ENCODE measurements at regions not wholly inside any gene's neighbourhood (a gene's known extent, or its start where the extent isn't known, plus 50 kb on each side); places are given as distances from the start of the nearest gene placed in this dataset.
A peak's percentile ranks its signal among the peaks of the same experiment; 100 is the strongest.

GRCh38 chr12:22396735-22397134 lies 62.2 kb upstream of the ST8SIA1 start:
- no peak overlapping the region for H3K9ac ChIP-seq (ENCODE audit: insufficient read depth, low read length, poor library complexity, severe bottlenecking)
- no peak overlapping the region for H3K4me3 ChIP-seq (replicated peaks in 1 of 3; ENCODE audit: low read depth in 2 of 3, low read length in 3 of 3)
- Mint-ChIP-seq H3K9me3 (peaks cover 12 to 25% (median 19%) of the 10 kb centered on the region in 7 donors), H3K27me3 (ENCODE audit: low read depth in 3 of 3) (no peaks in the 10 kb centered on the region), H3K4me3 (no peak overlapping the region), H3K4me1 (peaks cover 22% of the 10 kb centered on the region), H3K27ac (peak overlapping the region in 1 of 7 donors; percentile 33), H3K36me3 (peaks cover 2 to 3% of the 10 kb centered on the region in 2 donors)
- intact Hi-C loops (cut with micrococcal nuclease), result no loop called here
- peak overlapping the region; percentile 43 for H2AFZ ChIP-seq (ENCODE audit: insufficient read depth, low read depth, low read length, poor library complexity, severe bottlenecking)
- no peak overlapping the region for H3K4me2 ChIP-seq (replicated peaks; ENCODE audit: extremely low read depth, low read length, poor library complexity, severe bottlenecking)
- H3K27ac ChIP-seq (ENCODE audit: low read depth in 1 of 2, low read length in 2 of 2), result no peak overlapping the region
- no peaks in the 10 kb centered on the region for H4K20me1 ChIP-seq (ENCODE audit: insufficient read depth, low read length)
- no peaks in the 10 kb centered on the region for H3K36me3 ChIP-seq (replicated peaks in 1 of 2; ENCODE audit: control insufficient read depth in 1 of 2, insufficient read depth in 2 of 2, low read length in 2 of 2)
- H3K4me1 ChIP-seq (ENCODE audit: control insufficient read depth in 1 of 2, insufficient read depth in 2 of 2, low read length in 2 of 2), result peaks cover 18 to 29% of the 10 kb centered on the region in 2 donors
- no peaks in the 10 kb centered on the region for H3K79me2 ChIP-seq (ENCODE audit: insufficient read depth, low read length)
- no peak for DNase-seq
- H3K27me3 ChIP-seq (ENCODE audit: control insufficient read depth in 2 of 2, insufficient read depth in 2 of 2, low read length in 2 of 2), result no peaks in the 10 kb centered on the region
- no peak for TF ChIP-seq CTCF (IDR thresholded peaks at IDR 0.05)
- H3K9me3 ChIP-seq (replicated peaks in 1 of 2; ENCODE audit: control insufficient read depth in 1 of 2, insufficient read depth in 1 of 2, low read length in 2 of 2), result peaks cover 9 to 10% of the 10 kb centered on the region in 2 donors

GRCh38 chr12:22396253-22396652 lies 61.7 kb upstream of the ST8SIA1 start:
- H3K4me3 Mint-ChIP-seq, result no peak overlapping the region
- H3K4me1 Mint-ChIP-seq, result peaks cover 22% of the 10 kb centered on the region
- Histone ChIP-seq H2AFZ (ENCODE audit: insufficient read depth, low read depth, low read length, poor library complexity, severe bottlenecking) (peak overlapping the region; percentile 43), H3K9ac (ENCODE audit: insufficient read depth, low read length, poor library complexity, severe bottlenecking) (no peak overlapping the region), H3K79me2 (ENCODE audit: insufficient read depth, low read length) (no peaks in the 10 kb centered on the region), H3K4me2 (replicated peaks; ENCODE audit: extremely low read depth, low read length, poor library complexity, severe bottlenecking) (no peak overlapping the region), H3K9me3 (replicated peaks in 1 of 2; ENCODE audit: control insufficient read depth in 1 of 2, insufficient read depth in 1 of 2, low read length in 2 of 2) (peaks cover 9 to 10% of the 10 kb centered on the region in 2 donors), H3K36me3 (replicated peaks in 1 of 2; ENCODE audit: control insufficient read depth in 1 of 2, insufficient read depth in 2 of 2, low read length in 2 of 2) (no peaks in the 10 kb centered on the region), H4K20me1 (ENCODE audit: insufficient read depth, low read length) (no peaks in the 10 kb centered on the region), H3K27ac (ENCODE audit: low read depth in 1 of 2, low read length in 2 of 2) (no peak overlapping the region), H3K27me3 (ENCODE audit: control insufficient read depth in 2 of 2, insufficient read depth in 2 of 2, low read length in 2 of 2) (no peaks in the 10 kb centered on the region), H3K4me1 (ENCODE audit: control insufficient read depth in 1 of 2, insufficient read depth in 2 of 2, low read length in 2 of 2) (peaks cover 18 to 29% of the 10 kb centered on the region in 2 donors), H3K4me3 (replicated peaks in 1 of 3; ENCODE audit: low read depth in 2 of 3, low read length in 3 of 3) (no peak overlapping the region)
- H3K27ac Mint-ChIP-seq, result peak overlapping the region in 1 of 7 donors; percentile 46
- intact Hi-C loops (cut with micrococcal nuclease), result no loop called here
- H3K36me3 Mint-ChIP-seq, result peaks cover under 1 to 3% of the 10 kb centered on the region in 2 donors
- TF ChIP-seq CTCF (IDR thresholded peaks at IDR 0.05), result no peak
- DNase-seq, result no peak
- peaks cover 9 to 25% (median 15%) of the 10 kb centered on the region in 7 donors for H3K9me3 Mint-ChIP-seq
- WGBS (ENCODE audit: insufficient coverage), result no CpG with 5 or more reads among the region's 1 CpG
- no peaks in the 10 kb centered on the region for H3K27me3 Mint-ChIP-seq (ENCODE audit: low read depth in 3 of 3)

Measured in CD14-positive monocyte (primary cell).